KOPT-K1 (cell line): ENCODE measurements at regions not wholly inside any gene's neighbourhood (a gene's known extent, or its start where the extent isn't known, plus 50 kb on each side); places are given as distances from the start of the nearest gene placed in this dataset.
"Not testable (repeated sequence)": the region's sequence is repeated elsewhere in the genome, so short reads cannot be mapped to it uniquely, and the experiment has no call there.

Source experiments
- H3K27ac ChIP-seq: fragments of 200-600 bp; sonication (generic); 2 replicates; pipeline ENCODE4 v1.5.1; 2016; ENCODE audit warnings: antibody characterized with exemption, mild to moderate bottlenecking, low read depth, low read length; ENCODE audit not compliant: poor library complexity, severe bottlenecking
- H3K36me3 ChIP-seq: fragments of 200-600 bp; sonication (generic); 2 replicates; pipeline ENCODE4 v1.5.1; 2017; ENCODE audit warnings: antibody characterized with exemption, mild to moderate bottlenecking, low read length, moderate library complexity; ENCODE audit not compliant: insufficient read depth
- H3K9me3 ChIP-seq: fragments of 200-600 bp; sonication (generic); 2 replicates; pipeline ENCODE4 v1.5.1; 2017; ENCODE audit warnings: antibody characterized with exemption, low read length, mild to moderate bottlenecking; ENCODE audit not compliant: insufficient read depth, poor library complexity, severe bottlenecking

DNA sequence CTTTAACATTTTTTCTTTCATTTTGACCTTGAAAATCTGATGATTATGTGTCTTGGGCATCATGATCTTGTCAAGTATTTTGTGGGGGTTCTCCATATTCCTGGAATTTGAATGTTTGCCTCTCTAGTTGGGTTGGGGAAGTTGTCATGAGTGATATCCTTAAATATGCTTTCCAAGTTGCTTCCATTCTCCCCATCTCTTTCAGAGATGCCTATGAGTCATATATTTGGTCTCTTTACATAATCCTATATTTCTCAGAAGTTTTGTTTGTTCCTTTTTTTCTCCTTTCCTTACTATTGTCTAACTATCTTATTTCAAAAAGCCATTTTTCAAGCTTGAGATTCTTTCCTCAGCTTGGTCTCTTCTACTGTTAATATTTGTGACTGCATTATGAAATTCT lies 69.0 kb upstream of the CCDC80 start:
- no peaks in the 10 kb centered on the region for H3K9me3 ChIP-seq
- H3K36me3 ChIP-seq = no peaks in the 10 kb centered on the region
- H3K27ac ChIP-seq = no peak overlapping the region

DNA sequence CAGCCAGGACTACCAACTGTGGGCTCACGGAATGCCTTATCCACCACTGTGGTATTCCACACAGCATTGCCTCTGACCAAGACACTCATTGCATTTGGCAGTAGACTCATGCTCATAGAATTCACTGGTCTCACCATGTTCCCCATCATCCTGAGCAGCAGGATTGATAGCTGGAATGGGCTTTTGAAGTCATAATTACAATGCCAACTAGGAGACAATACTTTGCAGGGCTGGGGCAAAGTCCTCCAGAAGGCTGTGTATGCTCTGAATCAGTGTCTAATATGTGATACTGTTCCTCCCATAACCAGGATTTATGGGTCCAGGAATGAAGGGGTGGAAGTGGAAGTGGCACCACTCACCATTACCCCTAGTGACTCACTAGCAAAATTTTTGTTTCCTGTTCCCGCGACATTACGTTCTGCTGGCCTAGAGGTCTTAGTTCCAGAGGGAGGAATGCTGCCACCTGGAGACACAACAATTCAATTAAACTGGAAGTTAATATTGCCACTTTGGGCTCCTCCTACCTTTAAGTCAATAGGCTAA lies 58.6 kb upstream of the CCDC80 start:
- no peaks in the 10 kb centered on the region for H3K9me3 ChIP-seq
- no peak overlapping the region for H3K27ac ChIP-seq
- H3K36me3 ChIP-seq = no peaks in the 10 kb centered on the region

DNA sequence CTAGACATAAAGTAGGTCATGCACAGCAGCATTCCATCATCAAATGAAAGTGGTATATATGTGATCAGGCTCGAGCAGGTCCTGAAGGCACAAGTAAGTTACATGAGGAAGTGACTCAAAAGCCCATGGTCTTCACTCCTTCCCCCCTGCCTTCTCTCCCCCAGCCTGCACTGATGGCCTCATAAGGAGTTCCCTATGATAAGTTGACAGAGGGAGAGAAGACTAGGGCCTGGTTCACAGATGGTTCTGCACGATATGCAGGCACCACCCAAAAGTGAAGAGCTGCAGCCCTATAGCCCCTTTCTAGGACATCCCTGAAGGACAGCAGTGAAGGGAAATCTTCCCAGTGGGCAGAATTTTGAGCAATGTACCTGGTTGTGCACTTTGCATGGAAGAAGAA lies 57.5 kb upstream of the CCDC80 start:
- H3K27ac ChIP-seq, H3K9me3 ChIP-seq, H3K36me3 ChIP-seq: not testable (repeated sequence)

DNA sequence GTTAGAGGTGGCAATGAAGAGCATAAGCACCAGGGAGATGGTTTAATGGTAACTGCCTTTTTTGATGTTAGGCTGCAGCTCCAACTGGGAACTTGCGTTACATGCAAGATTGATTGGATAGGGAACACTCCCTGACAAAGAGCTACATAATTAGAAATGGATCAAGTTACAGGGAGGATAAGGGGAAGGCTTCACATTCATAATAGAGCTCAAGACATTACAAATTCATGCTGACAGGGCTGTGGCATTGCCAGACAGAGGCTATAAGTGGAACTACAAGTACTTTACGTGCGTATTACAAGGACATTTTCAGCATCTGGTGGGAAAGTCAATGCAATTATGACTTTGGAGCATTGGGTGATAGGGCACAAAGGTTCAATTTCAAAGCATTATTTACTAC lies 55.3 kb upstream of the CCDC80 start:
- not testable (repeated sequence) for H3K27ac ChIP-seq, H3K36me3 ChIP-seq, H3K9me3 ChIP-seq

DNA sequence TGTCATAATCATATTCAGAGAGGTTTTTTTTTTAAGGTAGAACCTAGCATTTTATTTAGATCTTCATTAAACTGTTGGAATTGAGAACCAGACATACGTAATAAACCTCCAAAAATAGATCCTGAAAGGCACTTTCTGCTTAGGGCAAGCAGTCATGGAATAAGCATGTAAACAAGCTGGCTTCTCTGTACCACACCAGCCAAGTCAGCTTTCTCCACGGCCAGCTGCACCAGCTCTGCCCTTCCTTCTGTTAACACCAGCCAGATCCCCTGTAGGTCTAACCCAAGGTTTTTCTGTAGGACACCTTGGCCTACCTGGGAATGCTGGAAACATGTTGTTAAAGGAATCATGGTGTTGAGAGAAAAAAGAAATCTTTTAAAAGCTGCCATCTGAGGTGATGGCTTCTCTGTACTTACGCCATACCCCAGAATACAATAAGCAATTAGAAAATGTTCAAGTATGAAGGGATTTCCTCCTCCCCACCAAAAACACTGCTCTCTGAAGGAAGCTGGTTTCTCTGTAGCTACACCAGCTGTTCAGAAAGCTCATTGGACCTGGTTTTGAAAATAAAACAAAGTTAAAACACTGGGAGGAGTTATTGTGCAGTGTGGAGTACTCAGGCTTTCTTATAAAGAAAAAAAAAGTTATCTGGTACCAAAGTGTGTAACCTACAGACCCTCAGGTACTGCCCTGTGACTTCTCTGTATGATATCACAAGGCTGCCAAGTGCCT lies 54.6 kb upstream of the CCDC80 start:
- H3K27ac ChIP-seq, H3K9me3 ChIP-seq: not testable (repeated sequence)

DNA sequence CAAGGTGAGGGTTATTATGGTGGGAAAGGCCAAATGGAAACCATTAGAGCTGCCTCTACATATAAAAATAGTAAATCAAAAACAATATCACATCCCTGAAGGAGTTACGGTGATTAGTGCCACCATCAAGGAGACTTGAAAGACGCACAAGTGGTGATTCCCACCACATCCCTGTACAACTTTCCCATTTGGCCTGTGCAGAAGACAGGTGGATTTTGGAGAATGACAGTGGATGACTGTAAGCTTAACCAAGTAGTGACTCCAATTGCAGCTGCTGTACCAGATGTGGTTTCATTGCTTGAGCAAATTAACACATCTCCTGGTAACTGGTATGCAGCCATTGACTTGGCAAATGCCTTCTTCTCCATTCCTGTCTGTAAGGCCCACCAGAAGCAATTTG lies 54.0 kb upstream of the CCDC80 start:
- not testable (repeated sequence) for H3K9me3 ChIP-seq, H3K36me3 ChIP-seq, H3K27ac ChIP-seq

More for the DNA sequence above, 54.6 kb upstream of the CCDC80 start:
- H3K36me3 ChIP-seq = not testable (repeated sequence)

DNA sequence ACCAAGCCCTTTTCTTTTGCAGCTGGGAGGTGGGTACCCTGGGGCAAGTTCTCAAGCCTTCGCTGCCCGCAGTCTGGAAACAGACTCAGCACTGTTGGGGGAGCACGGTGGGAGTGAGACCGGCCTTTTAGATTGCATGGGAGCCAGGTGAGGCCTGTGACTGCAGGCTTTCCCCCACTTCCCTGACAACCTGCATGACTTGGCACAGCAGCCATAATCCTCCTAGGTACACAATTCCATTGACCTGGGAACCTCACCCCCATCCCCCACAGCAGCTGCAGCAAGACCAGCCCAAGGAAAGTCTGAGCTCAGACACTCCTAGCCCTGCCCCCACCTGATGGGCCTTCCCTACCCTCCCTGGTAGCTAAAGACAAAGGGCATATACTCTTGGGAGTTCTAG lies 52.2 kb upstream of the CCDC80 start:
- no peak overlapping the region for H3K27ac ChIP-seq

More for the DNA sequence above, 52.2 kb upstream of the CCDC80 start:
- Histone ChIP-seq H3K36me3 (no peaks in the 10 kb centered on the region), H3K9me3 (no peaks in the 10 kb centered on the region)
